CD14-positive monocyte (primary cell): ENCODE measurements at regions not wholly inside any gene's neighbourhood (a gene's known extent, or its start where the extent isn't known, plus 50 kb on each side); places are given as distances from the start of the nearest gene placed in this dataset.

Experiments
- DNase-seq, 3 donors: peaks; one replicate each; pipeline ENCODE4 v3.0.0-alpha.2; 2011 to 2022
- H2AFZ ChIP-seq: 2 replicates; pipeline ENCODE4 v1.6.0; 2012; ENCODE audit warnings: mild to moderate bottlenecking, low read depth, low read length, inconsistent platforms; ENCODE audit not compliant: insufficient read depth, poor library complexity, severe bottlenecking
- H3K27ac ChIP-seq, 2 donors: 1 replicate in 1 of 2; 2 replicates in 1 of 2; pipeline ENCODE4 v1.5.1; 2012 to 2013; ENCODE audit warnings: low read length in 2 of 2, control low read depth in 1 of 2, inconsistent platforms in 1 of 2, low read depth in 1 of 2, mild to moderate bottlenecking in 1 of 2
- H3K27me3 ChIP-seq, 2 donors: one replicate each; pipeline versions ENCODE4 v1.6.0 to v1.6.1; 2011 to 2013; ENCODE audit warnings: low read length in 2 of 2; ENCODE audit not compliant: control insufficient read depth in 2 of 2, insufficient read depth in 2 of 2
- H3K36me3 ChIP-seq, 2 donors: replicated peaks in 1 of 2; 1 replicate in 1 of 2; 2 replicates in 1 of 2; pipeline versions ENCODE4 v1.5.1 to v1.6.1; 2012 to 2013; ENCODE audit warnings: low read length in 2 of 2, control low read depth in 1 of 2, inconsistent platforms in 1 of 2, mild to moderate bottlenecking in 1 of 2; ENCODE audit not compliant: insufficient read depth in 2 of 2, control insufficient read depth in 1 of 2
- H3K4me1 ChIP-seq, 2 donors: 1 replicate in 1 of 2; 2 replicates in 1 of 2; pipeline versions ENCODE4 v1.5.1 to v1.6.1; 2012 to 2013; ENCODE audit warnings: low read length in 2 of 2, control low read depth in 1 of 2, inconsistent platforms in 1 of 2, mild to moderate bottlenecking in 1 of 2, moderate library complexity in 1 of 2; ENCODE audit not compliant: insufficient read depth in 2 of 2, control insufficient read depth in 1 of 2
- H3K4me2 ChIP-seq: replicated peaks from 2 replicates; pipeline ENCODE3; 2012; ENCODE audit warnings: low read length, moderate library complexity, mild to moderate bottlenecking; ENCODE audit not compliant: poor library complexity, severe bottlenecking; ENCODE audit errors: extremely low read depth
- H3K4me3 ChIP-seq, 3 experiments: fragments of 200-600 bp in 1 of 3; sonication (generic) in 1 of 3; replicated peaks in 1 of 3; 1 replicate in 2 of 3; 2 replicates in 1 of 3; pipeline ENCODE4 v1.5.1; 2011 to 2013; ENCODE audit warnings: low read length in 3 of 3, mild to moderate bottlenecking in 3 of 3, control low read depth in 2 of 3, low read depth in 2 of 3, inconsistent platforms in 1 of 3, moderate library complexity in 1 of 3
- H3K79me2 ChIP-seq: 2 replicates; pipeline ENCODE4 v1.6.0; 2012; ENCODE audit warnings: mild to moderate bottlenecking, control low read depth, inconsistent platforms, low read length, moderate library complexity; ENCODE audit not compliant: insufficient read depth
- H3K9ac ChIP-seq: 2 replicates; pipeline ENCODE4 v1.6.0; 2017; ENCODE audit warnings: low read length, mild to moderate bottlenecking; ENCODE audit not compliant: insufficient read depth, poor library complexity, severe bottlenecking
- H3K9me3 ChIP-seq, 2 donors: replicated peaks in 1 of 2; 1 replicate in 1 of 2; 2 replicates in 1 of 2; pipeline versions ENCODE4 v1.5.1 to v1.6.1; 2012 to 2013; ENCODE audit warnings: low read length in 2 of 2, control low read depth in 1 of 2; ENCODE audit not compliant: control insufficient read depth in 1 of 2, insufficient read depth in 1 of 2
- H4K20me1 ChIP-seq: 2 replicates; pipeline ENCODE4 v1.6.0; 2012; ENCODE audit warnings: mild to moderate bottlenecking, low read length, control low read depth, moderate library complexity; ENCODE audit not compliant: insufficient read depth
- H3K27ac Mint-ChIP-seq, 7 donors: one replicate each; pipeline ENCODE4 v1.8.0; 2020; ENCODE audit warnings: mild to moderate bottlenecking in 7 of 7, mixed read lengths in 7 of 7, moderate library complexity in 6 of 7, inconsistent platforms in 2 of 7
- H3K27me3 Mint-ChIP-seq, 3 donors: one replicate each; pipeline ENCODE4 v1.8.0; 2021 to 2022; ENCODE audit warnings: low read depth in 3 of 3, mild to moderate bottlenecking in 3 of 3, mixed read lengths in 3 of 3, moderate library complexity in 3 of 3, inconsistent platforms in 1 of 3
- H3K36me3 Mint-ChIP-seq, 2 donors: one replicate each; pipeline ENCODE4 v1.8.0; 2020; ENCODE audit warnings: mixed read lengths in 2 of 2, inconsistent platforms in 1 of 2, mild to moderate bottlenecking in 1 of 2
- H3K4me1 Mint-ChIP-seq: one replicate; pipeline ENCODE4 v1.8.0; 2020; ENCODE audit warnings: mild to moderate bottlenecking, mixed read lengths
- H3K4me3 Mint-ChIP-seq, 2 donors: one replicate each; pipeline ENCODE4 v1.8.0; 2020; ENCODE audit warnings: mild to moderate bottlenecking in 2 of 2, mixed read lengths in 2 of 2, moderate library complexity in 1 of 2
- H3K9me3 Mint-ChIP-seq, 7 donors: one replicate each; pipeline ENCODE4 v1.8.0; 2020 to 2022; ENCODE audit warnings: mixed read lengths in 7 of 7, mild to moderate bottlenecking in 6 of 7, moderate library complexity in 6 of 7, inconsistent platforms in 2 of 7
- WGBS: methylation state at CpG from one replicate; pipeline ENCODE4 v1.1.5; 2013; ENCODE audit warnings: missing lambda C conversion rate; ENCODE audit not compliant: insufficient coverage; 5-methylcytosine and 5-hydroxymethylcytosine counted together
- intact Hi-C, 2 donors: fragments of 100-400 bp; cut with micrococcal nuclease; formaldehyde crosslinking; loops; one replicate each; pipeline versions ENCODE4 v1.15.0 to v1.15.1; 2023
- TF ChIP-seq, protein P1 (sequence below): fragments of 200-600 bp; IDR thresholded peaks from one replicate; pipeline ENCODE4 v1.8.0; 2022; ENCODE audit warnings: antibody characterized with exemption, mild to moderate bottlenecking

DNA sequence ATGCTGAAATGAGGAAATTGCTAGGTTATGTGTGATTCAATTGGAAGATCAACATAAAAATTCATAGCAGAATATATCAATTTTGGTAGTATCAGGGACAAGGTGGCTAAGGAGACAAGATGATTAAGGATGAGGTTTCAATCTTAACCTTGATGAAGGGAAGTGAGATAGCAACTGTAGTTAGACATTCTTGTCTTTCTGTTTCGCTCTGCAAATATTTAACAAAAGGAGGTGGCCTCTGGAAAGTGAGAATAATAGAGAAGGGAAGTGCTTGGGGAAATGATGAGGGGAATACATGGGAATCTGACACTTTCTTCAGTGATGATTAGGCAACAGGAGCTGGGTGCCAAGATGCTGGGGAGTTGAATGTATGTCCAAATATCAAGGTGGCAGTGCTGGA is 337.1 kb upstream of the PUDP start:
- Mint-ChIP-seq H3K4me3 (no peak overlapping the region), H3K27ac (no peak overlapping the region), H3K9me3 (peaks cover 0 to 7% (median 4%) of the 10 kb centered on the region in 7 donors), H3K36me3 (no peaks in the 10 kb centered on the region), H3K27me3 (no peaks in the 10 kb centered on the region), H3K4me1 (no peaks in the 10 kb centered on the region)
- Histone ChIP-seq H3K4me3 (no peak overlapping the region), H3K36me3 (no peaks in the 10 kb centered on the region), H3K27ac (no peak overlapping the region), H3K9me3 (no peaks in the 10 kb centered on the region), H3K4me1 (no peaks in the 10 kb centered on the region), H3K27me3 (no peaks in the 10 kb centered on the region), H4K20me1 (no peaks in the 10 kb centered on the region), H2AFZ (no peak overlapping the region), H3K9ac (no peak overlapping the region), H3K79me2 (no peaks in the 10 kb centered on the region), H3K4me2 (no peak overlapping the region)
- intact Hi-C loops, result no loop called here
- WGBS, result 83% methylated on average over 1 of the region's 1 CpG
- no peak for DNase-seq
- TF ChIP-seq, protein P1, sequence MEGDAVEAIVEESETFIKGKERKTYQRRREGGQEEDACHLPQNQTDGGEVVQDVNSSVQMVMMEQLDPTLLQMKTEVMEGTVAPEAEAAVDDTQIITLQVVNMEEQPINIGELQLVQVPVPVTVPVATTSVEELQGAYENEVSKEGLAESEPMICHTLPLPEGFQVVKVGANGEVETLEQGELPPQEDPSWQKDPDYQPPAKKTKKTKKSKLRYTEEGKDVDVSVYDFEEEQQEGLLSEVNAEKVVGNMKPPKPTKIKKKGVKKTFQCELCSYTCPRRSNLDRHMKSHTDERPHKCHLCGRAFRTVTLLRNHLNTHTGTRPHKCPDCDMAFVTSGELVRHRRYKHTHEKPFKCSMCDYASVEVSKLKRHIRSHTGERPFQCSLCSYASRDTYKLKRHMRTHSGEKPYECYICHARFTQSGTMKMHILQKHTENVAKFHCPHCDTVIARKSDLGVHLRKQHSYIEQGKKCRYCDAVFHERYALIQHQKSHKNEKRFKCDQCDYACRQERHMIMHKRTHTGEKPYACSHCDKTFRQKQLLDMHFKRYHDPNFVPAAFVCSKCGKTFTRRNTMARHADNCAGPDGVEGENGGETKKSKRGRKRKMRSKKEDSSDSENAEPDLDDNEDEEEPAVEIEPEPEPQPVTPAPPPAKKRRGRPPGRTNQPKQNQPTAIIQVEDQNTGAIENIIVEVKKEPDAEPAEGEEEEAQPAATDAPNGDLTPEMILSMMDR, result no peak

DNA sequence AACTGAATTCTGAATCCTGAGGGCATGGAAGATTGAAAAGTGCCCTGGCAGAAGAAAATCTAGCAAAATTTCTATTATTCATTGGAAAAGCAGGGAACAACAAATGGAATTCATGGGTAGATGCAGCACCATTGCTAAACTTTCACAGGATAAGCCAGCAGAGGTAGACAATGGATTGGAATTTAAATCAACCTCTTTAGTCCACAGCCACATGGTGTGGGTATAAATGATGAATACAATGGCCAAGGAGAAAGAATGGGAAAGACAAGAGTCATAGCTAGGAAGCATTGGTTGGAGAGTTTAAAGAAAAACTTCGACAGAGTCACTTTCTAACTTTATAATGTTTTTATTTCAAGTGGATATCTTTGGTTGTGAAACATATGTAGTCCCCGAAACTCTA is 332.8 kb upstream of the PUDP start:
- peaks cover 0 to 11% (median 5%) of the 10 kb centered on the region in 7 donors for H3K9me3 Mint-ChIP-seq
- H3K4me1 Mint-ChIP-seq, result no peaks in the 10 kb centered on the region
- Histone ChIP-seq H3K27me3 (no peaks in the 10 kb centered on the region), H3K4me2 (no peak overlapping the region), H3K4me1 (no peaks in the 10 kb centered on the region), H3K27ac (no peak overlapping the region), H4K20me1 (no peaks in the 10 kb centered on the region), H3K36me3 (no peaks in the 10 kb centered on the region), H3K4me3 (no peak overlapping the region), H3K9me3 (no peaks in the 10 kb centered on the region), H3K9ac (no peak overlapping the region), H3K79me2 (no peaks in the 10 kb centered on the region), H2AFZ (no peak overlapping the region)
- DNase-seq, result no peak
- intact Hi-C loops, result no loop called here
- WGBS, result no CpG with 5 or more reads among the region's 2 CpGs
- no peak overlapping the region for H3K4me3 Mint-ChIP-seq
- no peaks in the 10 kb centered on the region for H3K27me3 Mint-ChIP-seq
- H3K36me3 Mint-ChIP-seq, result no peaks in the 10 kb centered on the region
- H3K27ac Mint-ChIP-seq, result no peak overlapping the region
- TF ChIP-seq, protein P1, result no peak
